ENCODE measurements at regions not wholly inside any gene's neighbourhood (a gene's known extent, or its start where the extent isn't known, plus 50 kb on each side); places are given as distances from the start of the nearest gene placed in this dataset.

DNA sequence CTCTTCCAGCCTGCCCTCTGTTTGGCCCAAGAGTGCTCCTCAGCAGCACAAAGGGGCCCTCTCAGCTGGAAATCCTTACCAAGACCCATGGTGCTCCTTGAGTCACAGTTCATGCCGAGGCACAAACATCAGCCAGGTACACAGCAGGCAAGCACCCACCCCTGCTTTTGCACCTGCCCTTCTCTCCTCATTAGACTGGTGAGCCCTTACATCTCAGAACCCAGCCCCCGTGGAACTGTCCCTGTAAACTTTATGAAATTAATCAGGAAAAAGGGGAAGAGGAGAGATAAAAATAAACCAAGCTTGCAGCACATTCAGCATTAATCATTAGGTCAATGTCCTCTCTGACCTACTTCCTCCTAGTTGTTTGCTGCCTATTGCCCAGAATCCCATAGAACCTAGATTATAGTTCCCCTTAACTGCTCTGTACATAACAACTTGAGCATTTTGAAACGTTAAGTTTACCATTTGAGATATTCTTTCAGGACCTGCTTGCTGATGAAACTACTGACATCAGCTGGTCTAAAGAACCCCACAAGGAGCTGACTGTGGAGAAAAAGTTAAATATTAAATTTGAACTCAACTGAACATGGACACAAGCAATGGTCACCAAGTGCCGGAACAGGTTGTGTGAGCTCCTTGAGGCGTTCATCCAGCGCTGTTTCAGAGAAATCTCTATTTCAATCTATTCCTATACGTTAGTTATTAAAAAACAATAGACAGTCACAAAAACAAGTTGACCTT, 738.4 kb downstream of the MATN1 start:
- TF ChIP-seq, protein P1, sequence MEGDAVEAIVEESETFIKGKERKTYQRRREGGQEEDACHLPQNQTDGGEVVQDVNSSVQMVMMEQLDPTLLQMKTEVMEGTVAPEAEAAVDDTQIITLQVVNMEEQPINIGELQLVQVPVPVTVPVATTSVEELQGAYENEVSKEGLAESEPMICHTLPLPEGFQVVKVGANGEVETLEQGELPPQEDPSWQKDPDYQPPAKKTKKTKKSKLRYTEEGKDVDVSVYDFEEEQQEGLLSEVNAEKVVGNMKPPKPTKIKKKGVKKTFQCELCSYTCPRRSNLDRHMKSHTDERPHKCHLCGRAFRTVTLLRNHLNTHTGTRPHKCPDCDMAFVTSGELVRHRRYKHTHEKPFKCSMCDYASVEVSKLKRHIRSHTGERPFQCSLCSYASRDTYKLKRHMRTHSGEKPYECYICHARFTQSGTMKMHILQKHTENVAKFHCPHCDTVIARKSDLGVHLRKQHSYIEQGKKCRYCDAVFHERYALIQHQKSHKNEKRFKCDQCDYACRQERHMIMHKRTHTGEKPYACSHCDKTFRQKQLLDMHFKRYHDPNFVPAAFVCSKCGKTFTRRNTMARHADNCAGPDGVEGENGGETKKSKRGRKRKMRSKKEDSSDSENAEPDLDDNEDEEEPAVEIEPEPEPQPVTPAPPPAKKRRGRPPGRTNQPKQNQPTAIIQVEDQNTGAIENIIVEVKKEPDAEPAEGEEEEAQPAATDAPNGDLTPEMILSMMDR (IDR thresholded peaks at IDR 0.05) = no peak
- H3K4me1 ChIP-seq (ENCODE audit: control insufficient read depth in 1 of 2, insufficient read depth in 1 of 2, low read depth in 1 of 2, low read length in 1 of 2) = no peaks in the 10 kb centered on the region
- H3K27ac ChIP-seq = no peak overlapping the region
- H3K9me3 ChIP-seq = no peaks in the 10 kb centered on the region
- H3K36me3 ChIP-seq = no peaks in the 10 kb centered on the region
- H3K4me3 ChIP-seq (ENCODE audit: low read depth in 1 of 2, low read length in 1 of 2) = no peak overlapping the region
- H3K27me3 ChIP-seq = no peaks in the 10 kb centered on the region

DNA sequence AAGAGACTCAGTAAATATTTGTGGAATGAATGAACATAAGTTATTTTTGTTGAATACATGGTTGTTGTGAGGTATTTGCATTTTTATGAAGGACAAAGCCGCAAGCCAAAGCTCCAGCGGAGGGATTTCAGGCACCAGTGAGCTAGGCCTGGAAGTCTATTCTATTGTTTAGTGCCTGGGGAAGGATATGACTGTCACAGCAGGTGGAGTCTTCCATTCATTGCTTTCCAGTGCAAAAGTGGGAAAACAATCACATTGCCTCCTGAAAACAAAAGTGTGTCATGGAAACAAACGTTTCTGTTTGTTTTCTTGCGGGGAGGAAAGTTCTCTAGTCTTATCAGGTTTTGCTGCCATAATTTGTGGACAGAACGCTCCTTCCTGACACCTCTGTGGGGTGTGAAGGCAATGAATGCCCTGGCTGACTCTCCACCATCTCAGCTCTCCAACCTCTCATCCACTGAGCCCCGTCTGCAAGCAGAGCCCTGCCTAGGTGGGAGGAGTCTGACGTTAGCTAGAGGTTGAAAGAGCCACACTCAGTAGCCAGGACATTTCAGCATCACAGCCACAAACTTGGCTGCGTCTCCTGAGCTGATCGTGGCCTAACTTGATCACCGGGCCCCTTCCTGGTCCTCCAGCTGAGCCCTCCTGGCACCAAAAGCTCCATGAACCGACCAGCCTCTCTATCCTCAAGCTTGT, 739.1 kb downstream of the MATN1 start:
- Histone ChIP-seq H3K4me1 (ENCODE audit: control insufficient read depth in 1 of 2, insufficient read depth in 1 of 2, low read depth in 1 of 2, low read length in 1 of 2) (no peaks in the 10 kb centered on the region), H3K36me3 (no peaks in the 10 kb centered on the region), H3K27ac (no peak overlapping the region), H3K27me3 (no peaks in the 10 kb centered on the region), H3K4me3 (ENCODE audit: low read depth in 1 of 2, low read length in 1 of 2) (no peak overlapping the region), H3K9me3 (no peaks in the 10 kb centered on the region)
- TF ChIP-seq, protein P1 (IDR thresholded peaks at IDR 0.05) = no peak

DNA sequence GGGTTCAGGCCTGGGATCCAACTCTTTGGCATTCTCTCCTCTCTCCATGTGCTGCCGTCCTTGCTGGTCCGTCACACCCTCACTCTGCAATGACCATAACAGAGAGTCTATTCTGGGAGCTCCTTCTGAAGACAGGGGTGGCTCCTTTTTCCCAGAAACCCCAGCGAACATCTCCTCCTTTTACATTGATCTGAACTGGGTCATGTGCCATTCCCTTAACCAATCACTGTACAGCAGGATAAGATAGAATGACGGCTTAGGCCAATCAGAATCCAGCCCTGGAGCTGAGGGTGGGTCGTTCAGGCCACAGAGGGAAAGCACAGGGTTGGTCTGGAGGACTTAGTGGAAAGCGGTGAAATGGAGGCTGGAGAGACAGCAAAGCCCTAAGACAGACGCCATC, 740.1 kb downstream of the MATN1 start:
- Histone ChIP-seq H3K27me3 (no peaks in the 10 kb centered on the region), H3K27ac (no peak overlapping the region), H3K36me3 (no peaks in the 10 kb centered on the region), H3K4me3 (ENCODE audit: low read depth in 1 of 2, low read length in 1 of 2) (no peak overlapping the region), H3K9me3 (no peaks in the 10 kb centered on the region), H3K4me1 (ENCODE audit: control insufficient read depth in 1 of 2, insufficient read depth in 1 of 2, low read depth in 1 of 2, low read length in 1 of 2) (no peaks in the 10 kb centered on the region)
- TF ChIP-seq, protein P1 (IDR thresholded peaks at IDR 0.05) = no peak

DNA sequence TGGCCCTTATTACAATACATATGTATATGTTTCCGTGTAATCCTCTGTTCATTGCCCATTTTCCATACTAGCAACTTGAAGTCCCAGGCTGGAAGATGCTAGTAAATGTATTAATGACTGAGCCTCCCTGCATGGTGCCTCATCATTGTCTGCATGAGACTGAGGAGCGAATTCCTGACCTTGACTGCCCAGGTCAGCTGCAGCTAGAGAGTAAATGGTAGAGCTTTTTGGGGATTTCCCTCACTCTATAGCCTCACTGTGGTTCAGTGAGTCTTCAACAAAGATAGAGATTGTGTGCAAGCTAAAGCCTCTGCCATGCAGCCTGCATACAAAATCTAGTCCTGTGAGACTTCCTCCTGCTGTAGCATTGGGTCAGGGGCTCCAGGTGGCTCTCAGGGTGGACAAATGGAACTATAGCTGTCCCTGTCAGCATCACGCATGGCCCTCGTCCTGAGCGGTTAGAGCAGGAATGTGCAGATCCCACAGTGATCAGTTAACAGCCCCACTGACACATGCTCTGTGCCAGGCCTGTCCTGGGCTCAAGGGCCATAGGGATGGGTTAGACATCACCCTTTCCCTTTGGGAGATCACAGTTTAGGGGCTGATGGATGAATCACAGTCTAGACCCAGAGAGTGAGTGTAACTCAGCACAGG, 741.7 kb downstream of the MATN1 start:
- Histone ChIP-seq H3K27ac (no peak overlapping the region), H3K27me3 (no peaks in the 10 kb centered on the region), H3K9me3 (no peaks in the 10 kb centered on the region), H3K36me3 (no peaks in the 10 kb centered on the region), H3K4me3 (ENCODE audit: low read depth in 1 of 2, low read length in 1 of 2) (no peak overlapping the region), H3K4me1 (ENCODE audit: control insufficient read depth in 1 of 2, insufficient read depth in 1 of 2, low read depth in 1 of 2, low read length in 1 of 2) (no peaks in the 10 kb centered on the region)
- TF ChIP-seq, protein P1 (IDR thresholded peaks at IDR 0.05) = no peak

DNA sequence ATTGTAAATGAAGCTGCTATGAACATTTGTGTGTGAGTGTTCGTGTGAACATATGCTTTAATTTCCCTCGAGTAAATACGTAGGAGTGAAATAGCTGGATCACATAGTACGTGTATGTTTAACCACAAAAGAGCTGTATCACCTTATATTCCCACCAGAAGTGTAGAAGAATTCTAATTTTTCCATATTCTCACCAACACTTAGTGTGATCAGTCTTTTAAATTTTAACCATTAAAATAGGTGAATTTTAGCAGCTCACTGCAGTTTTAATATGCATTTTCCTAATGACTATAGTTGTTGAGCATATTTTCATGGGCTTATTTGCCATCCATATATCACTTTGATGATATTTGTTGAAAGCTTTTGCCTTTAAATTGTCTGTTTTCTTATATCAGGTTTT, 741.2 kb downstream of the PTPRU start:
- H3K4me3 ChIP-seq (ENCODE audit: low read depth in 1 of 2, low read length in 1 of 2) = no peak overlapping the region
- H3K4me1 ChIP-seq (ENCODE audit: control insufficient read depth in 1 of 2, insufficient read depth in 1 of 2, low read depth in 1 of 2, low read length in 1 of 2) = no peaks in the 10 kb centered on the region
- H3K36me3 ChIP-seq = no peaks in the 10 kb centered on the region
- no peaks in the 10 kb centered on the region for H3K27me3 ChIP-seq
- H3K9me3 ChIP-seq = no peaks in the 10 kb centered on the region
- H3K27ac ChIP-seq = no peak overlapping the region
- TF ChIP-seq, protein P1 (IDR thresholded peaks at IDR 0.05) = no peak
